ENCODE measurements at regions not wholly inside any gene's neighbourhood (a gene's known extent, or its start where the extent isn't known, plus 50 kb on each side); places are given as distances from the start of the nearest gene placed in this dataset.

DNA sequence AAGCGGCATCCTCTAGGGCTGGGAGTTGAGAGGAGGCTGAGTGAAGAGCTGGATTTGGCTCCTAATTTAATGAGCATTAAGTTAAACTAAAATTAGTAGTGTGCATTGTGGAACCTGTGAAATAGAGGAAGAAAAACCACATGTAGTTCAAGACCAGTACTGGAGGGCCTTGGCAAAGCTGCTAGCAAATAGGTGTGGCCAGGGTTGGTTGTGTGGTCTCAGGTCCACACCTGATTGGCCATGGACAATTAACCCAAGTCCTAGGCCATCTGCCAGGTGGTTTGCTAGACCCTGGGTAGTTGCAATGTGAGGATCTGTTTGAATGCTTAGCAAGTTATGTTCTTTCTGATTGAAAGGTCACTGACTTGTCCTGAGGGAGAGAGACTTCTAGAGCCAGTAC lies 275.5 kb downstream of the PDCD6IP start:
- Histone ChIP-seq H3K4me1 (ENCODE audit: insufficient read depth) (peaks cover 25% of the 10 kb centered on the region), H3F3A (replicated peaks; ENCODE audit: low read depth) (no peaks in the 10 kb centered on the region), H3K27me3 (ENCODE audit: insufficient read depth) (no peaks in the 10 kb centered on the region), H4K20me1 (replicated peaks; ENCODE audit: insufficient read depth) (no peaks in the 10 kb centered on the region), H3K36me3 (ENCODE audit: insufficient read depth) (no peaks in the 10 kb centered on the region), H3K4me2 (peak overlapping the region; percentile 17; the same call in 1 of the 2 replicates), H3K27ac (ENCODE audit: low read depth) (no peak overlapping the region), H2AFZ (no peak overlapping the region), H3K79me2 (replicated peaks; ENCODE audit: insufficient read depth) (no peaks in the 10 kb centered on the region), H3K9me2 (ENCODE audit: insufficient read depth) (peaks cover 23% of the 10 kb centered on the region), H3K4me3 (no peak overlapping the region)
- Mint-ChIP-seq H3K4me3 (no peak overlapping the region), H3K9me3 (peaks cover 2% of the 10 kb centered on the region; the same call in 1 of the 3 replicates), H3K4me1 (peaks cover 35% of the 10 kb centered on the region), H3K36me3 (ENCODE audit: low read depth) (no peaks in the 10 kb centered on the region; the same call in 2 of the 3 replicates), H3K27me3 (ENCODE audit: insufficient read depth, low read depth, poor library complexity) (peaks cover 2% of the 10 kb centered on the region), H3K27ac (peak overlapping the region; percentile 59)
- TF ChIP-seq JUNB (IDR thresholded peaks at IDR 0.05; ENCODE audit: unreplicated experiment) (no peak), POLR2AphosphoS5 (IDR thresholded peaks at IDR 0.05; ENCODE audit: low read depth) (no peak), CREB1 (CRISPR knock-in tag; IDR thresholded peaks at IDR 0.05; ENCODE audit: low read depth) (no peak), EZH2 (IDR thresholded peaks at IDR 0.05; ENCODE audit: low read depth, unreplicated experiment) (no peak), STAT1 (IDR thresholded peaks at IDR 0.05; ENCODE audit: unreplicated experiment) (no peak), EZH2phosphoT487 (IDR thresholded peaks at IDR 0.05; ENCODE audit: unreplicated experiment) (no peak), ZNF462 (CRISPR knock-in tag; IDR thresholded peaks at IDR 0.05) (no peak), ZNF331 (CRISPR knock-in tag; IDR thresholded peaks at IDR 0.05; ENCODE audit: low read depth) (no peak), ETS1 (IDR thresholded peaks at IDR 0.05) (no peak), NANOG (IDR thresholded peaks at IDR 0.05; ENCODE audit: borderline replicate concordance) (no peak), ZNF114 (CRISPR knock-in tag; IDR thresholded peaks at IDR 0.05) (no peak)
- TF ChIP-seq, protein P1, sequence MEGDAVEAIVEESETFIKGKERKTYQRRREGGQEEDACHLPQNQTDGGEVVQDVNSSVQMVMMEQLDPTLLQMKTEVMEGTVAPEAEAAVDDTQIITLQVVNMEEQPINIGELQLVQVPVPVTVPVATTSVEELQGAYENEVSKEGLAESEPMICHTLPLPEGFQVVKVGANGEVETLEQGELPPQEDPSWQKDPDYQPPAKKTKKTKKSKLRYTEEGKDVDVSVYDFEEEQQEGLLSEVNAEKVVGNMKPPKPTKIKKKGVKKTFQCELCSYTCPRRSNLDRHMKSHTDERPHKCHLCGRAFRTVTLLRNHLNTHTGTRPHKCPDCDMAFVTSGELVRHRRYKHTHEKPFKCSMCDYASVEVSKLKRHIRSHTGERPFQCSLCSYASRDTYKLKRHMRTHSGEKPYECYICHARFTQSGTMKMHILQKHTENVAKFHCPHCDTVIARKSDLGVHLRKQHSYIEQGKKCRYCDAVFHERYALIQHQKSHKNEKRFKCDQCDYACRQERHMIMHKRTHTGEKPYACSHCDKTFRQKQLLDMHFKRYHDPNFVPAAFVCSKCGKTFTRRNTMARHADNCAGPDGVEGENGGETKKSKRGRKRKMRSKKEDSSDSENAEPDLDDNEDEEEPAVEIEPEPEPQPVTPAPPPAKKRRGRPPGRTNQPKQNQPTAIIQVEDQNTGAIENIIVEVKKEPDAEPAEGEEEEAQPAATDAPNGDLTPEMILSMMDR (conservative IDR thresholded peaks at IDR 0.05; ENCODE audit: low read depth in 2 of 2): no peak
- TF ChIP-seq, protein P2, sequence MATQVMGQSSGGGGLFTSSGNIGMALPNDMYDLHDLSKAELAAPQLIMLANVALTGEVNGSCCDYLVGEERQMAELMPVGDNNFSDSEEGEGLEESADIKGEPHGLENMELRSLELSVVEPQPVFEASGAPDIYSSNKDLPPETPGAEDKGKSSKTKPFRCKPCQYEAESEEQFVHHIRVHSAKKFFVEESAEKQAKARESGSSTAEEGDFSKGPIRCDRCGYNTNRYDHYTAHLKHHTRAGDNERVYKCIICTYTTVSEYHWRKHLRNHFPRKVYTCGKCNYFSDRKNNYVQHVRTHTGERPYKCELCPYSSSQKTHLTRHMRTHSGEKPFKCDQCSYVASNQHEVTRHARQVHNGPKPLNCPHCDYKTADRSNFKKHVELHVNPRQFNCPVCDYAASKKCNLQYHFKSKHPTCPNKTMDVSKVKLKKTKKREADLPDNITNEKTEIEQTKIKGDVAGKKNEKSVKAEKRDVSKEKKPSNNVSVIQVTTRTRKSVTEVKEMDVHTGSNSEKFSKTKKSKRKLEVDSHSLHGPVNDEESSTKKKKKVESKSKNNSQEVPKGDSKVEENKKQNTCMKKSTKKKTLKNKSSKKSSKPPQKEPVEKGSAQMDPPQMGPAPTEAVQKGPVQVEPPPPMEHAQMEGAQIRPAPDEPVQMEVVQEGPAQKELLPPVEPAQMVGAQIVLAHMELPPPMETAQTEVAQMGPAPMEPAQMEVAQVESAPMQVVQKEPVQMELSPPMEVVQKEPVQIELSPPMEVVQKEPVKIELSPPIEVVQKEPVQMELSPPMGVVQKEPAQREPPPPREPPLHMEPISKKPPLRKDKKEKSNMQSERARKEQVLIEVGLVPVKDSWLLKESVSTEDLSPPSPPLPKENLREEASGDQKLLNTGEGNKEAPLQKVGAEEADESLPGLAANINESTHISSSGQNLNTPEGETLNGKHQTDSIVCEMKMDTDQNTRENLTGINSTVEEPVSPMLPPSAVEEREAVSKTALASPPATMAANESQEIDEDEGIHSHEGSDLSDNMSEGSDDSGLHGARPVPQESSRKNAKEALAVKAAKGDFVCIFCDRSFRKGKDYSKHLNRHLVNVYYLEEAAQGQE (IDR thresholded peaks at IDR 0.05; ENCODE audit: unreplicated experiment): no peak
- DNase-seq (ENCODE audit: low spot score) (no peak), ATAC-seq (no peak)

Data from GM23338 (cell line).